Testis (tissue), 2 donors: ENCODE measurements at regions not wholly inside any gene's neighbourhood (a gene's known extent, or its start where the extent isn't known, plus 50 kb on each side); places are given as distances from the start of the nearest gene placed in this dataset.

Experiments
- POLR2A ChIP-seq: fragments of 450-650 bp; IDR thresholded peaks from one replicate; pipeline ENCODE4 v1.6.1; 2017; ENCODE audit warnings: antibody characterized with exemption, mild to moderate bottlenecking, moderate library complexity
- TF ChIP-seq, protein P1 (sequence below), 3 experiments: fragments of 450-650 bp in 2 of 3; fragments of 200-600 bp in 1 of 3; sonication (generic) in 1 of 3; IDR thresholded peaks; one replicate each; pipeline ENCODE4 v1.5.1; 2016 to 2019; ENCODE audit warnings: antibody characterized with exemption in 3 of 3, mild to moderate bottlenecking in 2 of 3, moderate library complexity in 1 of 3

DNA sequence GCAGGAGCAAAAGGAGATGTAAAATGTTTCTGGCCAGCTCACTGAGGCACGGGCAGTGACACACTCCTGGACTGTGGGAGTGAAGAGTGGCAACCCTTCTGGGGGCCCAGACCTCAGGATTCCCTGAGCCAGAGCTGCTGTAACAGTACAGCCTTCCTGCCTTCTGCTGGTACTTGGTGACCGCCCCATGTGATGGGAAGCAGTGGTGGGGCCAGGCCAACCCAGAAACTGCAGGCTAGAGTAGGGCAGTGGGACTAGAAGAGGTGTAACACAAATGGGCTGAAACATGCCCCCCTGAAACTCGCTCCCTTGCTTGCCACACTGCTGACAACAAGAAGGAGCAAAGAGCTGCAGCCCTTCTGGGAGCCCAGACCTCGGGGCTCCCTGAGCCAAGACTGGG is 217.1 kb upstream of the TRPC4 start:
- TF ChIP-seq POLR2A = no peak
- TF ChIP-seq, protein P1, sequence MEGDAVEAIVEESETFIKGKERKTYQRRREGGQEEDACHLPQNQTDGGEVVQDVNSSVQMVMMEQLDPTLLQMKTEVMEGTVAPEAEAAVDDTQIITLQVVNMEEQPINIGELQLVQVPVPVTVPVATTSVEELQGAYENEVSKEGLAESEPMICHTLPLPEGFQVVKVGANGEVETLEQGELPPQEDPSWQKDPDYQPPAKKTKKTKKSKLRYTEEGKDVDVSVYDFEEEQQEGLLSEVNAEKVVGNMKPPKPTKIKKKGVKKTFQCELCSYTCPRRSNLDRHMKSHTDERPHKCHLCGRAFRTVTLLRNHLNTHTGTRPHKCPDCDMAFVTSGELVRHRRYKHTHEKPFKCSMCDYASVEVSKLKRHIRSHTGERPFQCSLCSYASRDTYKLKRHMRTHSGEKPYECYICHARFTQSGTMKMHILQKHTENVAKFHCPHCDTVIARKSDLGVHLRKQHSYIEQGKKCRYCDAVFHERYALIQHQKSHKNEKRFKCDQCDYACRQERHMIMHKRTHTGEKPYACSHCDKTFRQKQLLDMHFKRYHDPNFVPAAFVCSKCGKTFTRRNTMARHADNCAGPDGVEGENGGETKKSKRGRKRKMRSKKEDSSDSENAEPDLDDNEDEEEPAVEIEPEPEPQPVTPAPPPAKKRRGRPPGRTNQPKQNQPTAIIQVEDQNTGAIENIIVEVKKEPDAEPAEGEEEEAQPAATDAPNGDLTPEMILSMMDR (IDR thresholded peaks at IDR 0.05) = no peak
